HCT116 (cell line): ENCODE measurements at regions not wholly inside any gene's neighbourhood (a gene's known extent, or its start where the extent isn't known, plus 50 kb on each side); places are given as distances from the start of the nearest gene placed in this dataset.

Experiments used
- ATAC-seq: fragments of 200-7000 bp; cut with Tn5 transposase; 2 replicates; pipeline ENCODE4 v1.9.1; 2020; ENCODE audit warnings: mild to moderate bottlenecking, moderate library complexity
- BruUV-seq: library from RNA; stranded (reverse); fragments of 400-500 nt; replicated peaks from 2 replicates; lab custom pipeline; 2021; lab: Mats Ljungman, UMichigan
- CTCF ChIA-PET: fragments of 300-600 bp; sonication (Branson Sonifier 250); formaldehyde crosslinking; loops from one replicate; lab custom pipeline; 2021; ENCODE audit warnings: antibody characterized with exemption; lab: Charles Lee
- POLR2A ChIA-PET: fragments of 300-600, 350-600 bp; sonication (Branson Sonifier 250); formaldehyde crosslinking; loops from one replicate; lab custom pipeline; 2021; ENCODE audit warnings: antibody characterized with exemption; lab: Charles Lee
- RAD21 ChIA-PET, 2 experiments: fragments of 300-600 bp; sonication (Branson Sonifier 250); formaldehyde crosslinking; loops; one replicate each; lab custom pipeline; 2023; ENCODE audit warnings: low total read pairs in 2 of 2; ENCODE audit not compliant: uncharacterized antibody in 2 of 2, unreplicated experiment in 2 of 2, low non-redundant PET in 1 of 2; lab: Charles Lee
- DNase-seq: peaks from one replicate; pipeline ENCODE4 v3.0.0-alpha.2; 2010; ENCODE audit warnings: low read depth, low spot score
- H2AFZ ChIP-seq: fragments of 200-600 bp; shearing (Covaris generic), sonication (generic); 2 replicates; pipeline ENCODE4 v1.6.1; 2017; ENCODE audit warnings: low read depth, mixed run types, mixed read lengths, antibody characterized with exemption, low read length; ENCODE audit not compliant: poor library complexity, severe bottlenecking
- H3K27ac ChIP-seq: 2 replicates; pipeline ENCODE4 v1.5.1; 2012; ENCODE audit warnings: low read depth, low read length
- H3K27me3 ChIP-seq: fragments of 200-600 bp; sonication (generic); 2 replicates; pipeline ENCODE4 v1.6.1; 2016; ENCODE audit warnings: mixed run types, low read length, mixed read lengths; ENCODE audit not compliant: insufficient read depth
- H3K36me3 ChIP-seq, 2 experiments: fragments of 200-500 bp in 1 of 2; fragments of 200-600 bp in 1 of 2; sonication (Bioruptor generic) in 1 of 2; sonication (generic) in 1 of 2; 2 replicates each; pipeline versions ENCODE4 v1.5.1 to v1.6.1; 2014 to 2016; ENCODE audit warnings: low read length in 2 of 2, inconsistent platforms in 1 of 2, mixed read lengths in 1 of 2, mixed run types in 1 of 2; ENCODE audit not compliant: insufficient read depth in 2 of 2, control insufficient read depth in 1 of 2
- H3K4me1 ChIP-seq, 2 experiments: fragments of 200-600 bp in 1 of 2; sonication (generic) in 1 of 2; 2 replicates each; pipeline versions ENCODE4 v1.5.1 to v1.6.1; 2012 to 2017; ENCODE audit warnings: low read length in 2 of 2, inconsistent platforms in 1 of 2, mild to moderate bottlenecking in 1 of 2, mixed read lengths in 1 of 2, mixed run types in 1 of 2, moderate library complexity in 1 of 2; ENCODE audit not compliant: insufficient read depth in 2 of 2, control insufficient read depth in 1 of 2
- H3K4me2 ChIP-seq: fragments of 200-600 bp; sonication (generic); 2 replicates; pipeline ENCODE4 v1.6.1; 2017; ENCODE audit warnings: mixed run types, low read length, mixed read lengths
- H3K4me3 ChIP-seq, 2 experiments: fragments of 200-600 bp in 1 of 2; sonication (generic) in 1 of 2; replicated peaks in 1 of 2; 2 replicates each; pipeline ENCODE4 v1.5.1; 2011 to 2016; ENCODE audit warnings: low read length in 2 of 2, control low read depth in 1 of 2, low read depth in 1 of 2, mild to moderate bottlenecking in 1 of 2, mixed read lengths in 1 of 2, mixed run types in 1 of 2
- H3K79me2 ChIP-seq: fragments of 200-600 bp; sonication (generic); 2 replicates; pipeline ENCODE4 v1.6.1; 2017; ENCODE audit warnings: mild to moderate bottlenecking, mixed run types, low read length, moderate library complexity, mixed read lengths; ENCODE audit not compliant: insufficient read depth
- H3K9ac ChIP-seq: fragments of 200-600 bp; sonication (generic); 2 replicates; pipeline ENCODE4 v1.6.1; 2016; ENCODE audit warnings: low read length, mixed read lengths
- H3K9me2 ChIP-seq: fragments of 200-600 bp; sonication (generic), shearing (Covaris generic); 2 replicates; pipeline ENCODE4 v1.6.1; 2017; ENCODE audit warnings: mixed run types, mild to moderate bottlenecking, moderate library complexity; ENCODE audit not compliant: insufficient read depth
- H3K9me3 ChIP-seq, 2 experiments: fragments of 200-500 bp in 1 of 2; fragments of 200-600 bp in 1 of 2; sonication (Bioruptor generic) in 1 of 2; sonication (generic) in 1 of 2; 2 replicates each; pipeline ENCODE4 v1.6.1; 2014 to 2017; ENCODE audit warnings: low read length in 2 of 2, mixed read lengths in 2 of 2, inconsistent platforms in 1 of 2, low read depth in 1 of 2, mild to moderate bottlenecking in 1 of 2, mixed run types in 1 of 2, moderate library complexity in 1 of 2; ENCODE audit not compliant: control insufficient read depth in 1 of 2, insufficient read depth in 1 of 2
- H4K20me1 ChIP-seq: fragments of 200-600 bp; sonication (generic), shearing (Covaris generic); 2 replicates; pipeline ENCODE4 v1.6.1; 2017; ENCODE audit warnings: mixed run types, mild to moderate bottlenecking, moderate library complexity; ENCODE audit not compliant: insufficient read depth
- CBX3 ChIP-seq: IDR thresholded peaks from 2 replicates; pipeline ENCODE4 v1.6.1; 2012; ENCODE audit warnings: low read depth
- ELF1 ChIP-seq: IDR thresholded peaks from 2 replicates; pipeline ENCODE4 v1.6.1; 2012; ENCODE audit warnings: low read depth, borderline replicate concordance
- FOSL1 ChIP-seq: IDR thresholded peaks from 2 replicates; pipeline ENCODE4 v1.6.1; 2012; ENCODE audit warnings: low read depth
- JUND ChIP-seq: IDR thresholded peaks from 2 replicates; pipeline ENCODE4 v1.6.1; 2012
- POLR2A ChIP-seq: IDR thresholded peaks from 2 replicates; pipeline ENCODE4 v1.7.0; 2011; ENCODE audit warnings: borderline replicate concordance; ENCODE audit not compliant: insufficient read depth, insufficient read length; ENCODE audit errors: extremely low read depth
- POLR2AphosphoS5 ChIP-seq: IDR thresholded peaks from 2 replicates; pipeline ENCODE4 v1.6.1; 2011; ENCODE audit warnings: mild to moderate bottlenecking, low read depth, low read length, moderate library complexity
- RAD21 ChIP-seq: IDR thresholded peaks from 2 replicates; pipeline ENCODE4 v1.6.1; 2012; ENCODE audit warnings: low read depth, mild to moderate bottlenecking
- REST ChIP-seq: IDR thresholded peaks from 2 replicates; pipeline ENCODE4 v1.6.1; 2012; ENCODE audit warnings: low read depth
- SP1 ChIP-seq: IDR thresholded peaks from 2 replicates; pipeline ENCODE4 v1.6.1; 2012; ENCODE audit warnings: low read depth
- intact Hi-C: fragments of 100-400 bp; cut with micrococcal nuclease; formaldehyde crosslinking; loops from 2 replicates; pipeline ENCODE4 v1.10.0; 2022

GRCh38 chr18:59986139-59986538 is 86.3 kb downstream of the PMAIP1 start:
- Histone ChIP-seq H3K27ac (no peak overlapping the region), H4K20me1 (no peaks in the 10 kb centered on the region), H3K4me1 (peaks cover 0 to 31% of the 10 kb centered on the region in 2 experiments; a peak in 3 of 4 replicates), H3K4me3 (no peak overlapping the region), H3K27me3 (no peaks in the 10 kb centered on the region), H3K9me3 (no peaks in the 10 kb centered on the region), H3K79me2 (no peaks in the 10 kb centered on the region), H3K4me2 (0 out of 2 replicates have a peak overlapping the region, but pooled peaks have one; percentile 45), H3K9ac (no peak overlapping the region), H2AFZ (no peak overlapping the region), H3K36me3 (no peaks in the 10 kb centered on the region), H3K9me2 (no peaks in the 10 kb centered on the region)
- TF ChIP-seq CBX3 (no peak), POLR2A (no peak), REST (no peak), RAD21 (no peak)
- DNase-seq (no peak), ATAC-seq (no peak)
- ChIA-PET RAD21 (no interaction called here), POLR2A (no interaction called here), CTCF (interaction anchor here (2.1 kb wide), 1 partner anchor 9 kb away, joined by 10 read pairs; no protein-coding TSS in a partner anchor)
- intact Hi-C loops = loop anchor here (5.0 to 10.0 kb wide), 3 partner anchors 699 to 1516 kb away; no protein-coding TSS in a partner anchor
- BruUV-seq = no TSS peak

- DNase-seq (no peak), ATAC-seq (peak; percentile 59; the same call in 1 of the 2 replicates)
- peak overlapping the region; percentile 79 for H2AFZ ChIP-seq
- no peaks in the 10 kb centered on the region for H3K36me3 ChIP-seq
- peaks cover 0 to 30% of the 10 kb centered on the region in 2 experiments; a peak in 3 of 4 replicates for H3K4me1 ChIP-seq
- intact Hi-C loops = loop anchor here (5.0 to 10.0 kb wide), 3 partner anchors 700 to 1517 kb away; no protein-coding TSS in a partner anchor
- H3K9me3 ChIP-seq = no peaks in the 10 kb centered on the region
- H3K27me3 ChIP-seq = no peaks in the 10 kb centered on the region
- H3K27ac ChIP-seq = no peak overlapping the region
- no peak overlapping the region for H3K4me3 ChIP-seq
- no peaks in the 10 kb centered on the region for H3K9me2 ChIP-seq
- no peaks in the 10 kb centered on the region for H4K20me1 ChIP-seq
- peak overlapping the region; percentile 45 for H3K4me2 ChIP-seq
- no peaks in the 10 kb centered on the region for H3K79me2 ChIP-seq
- ChIA-PET POLR2A (interaction anchor here (0.6 to 1.0 kb wide), 2 partner anchors 81 to 180 kb away, joined by 3 read pairs; no protein-coding TSS in a partner anchor), RAD21 (interaction anchor here (0.6 to 1.1 kb wide), 2 partner anchors 8 to 31 kb away, joined by 3 to 6 read pairs; no protein-coding TSS in a partner anchor), CTCF (interaction anchor here (1.1 to 2.1 kb wide), 2 partner anchors 10 to 31 kb away, joined by 3 to 10 read pairs; no protein-coding TSS in a partner anchor)
- H3K9ac ChIP-seq = no peak overlapping the region
- no peak for TF ChIP-seq ELF1
- 0 out of 2 replicates have a peak, but pooled peaks have one; percentile 6 for TF ChIP-seq RAD21
- peak; percentile 17; the same call in 1 of the 2 replicates for TF ChIP-seq SP1
- TF ChIP-seq JUND = peak; percentile 47; the same call in 1 of the 2 replicates
- TF ChIP-seq FOSL1 = peak; percentile 51
- no peak for TF ChIP-seq POLR2AphosphoS5
- no TSS peak for BruUV-seq
These were observed 85.5 kb downstream of the PMAIP1 start for GRCh38 chr18:59985289-59985688.
